Ovary (tissue), 3 donors: ENCODE measurements at regions not wholly inside any gene's neighbourhood (a gene's known extent, or its start where the extent isn't known, plus 50 kb on each side); places are given as distances from the start of the nearest gene placed in this dataset.

Experiments
- CTCF ChIP-seq, 3 donors: fragments of 450-650 bp in 2 of 3; fragments of 200-600 bp in 1 of 3; IDR thresholded peaks; one replicate each; pipeline versions ENCODE4 v1.5.1 to v1.8.0; 2016 to 2022; ENCODE audit warnings: antibody characterized with exemption in 3 of 3, mild to moderate bottlenecking in 1 of 3
- EP300 ChIP-seq: sonication (generic); formaldehyde crosslinking; IDR thresholded peaks from one replicate; pipeline ENCODE4 v1.6.1; 2017; ENCODE audit warnings: antibody characterized with exemption
- POLR2A ChIP-seq: fragments of 450-650 bp; IDR thresholded peaks from one replicate; pipeline ENCODE4 v1.6.1; 2017; ENCODE audit warnings: antibody characterized with exemption, mild to moderate bottlenecking, moderate library complexity
- donor health status: DM: no; HTN: no; CAD: no.

- TF ChIP-seq CTCF (IDR thresholded peaks at IDR 0.05) (no peak), POLR2A (no peak), EP300 (no peak)
Measured at GRCh38 chr4:165548702-165549101, 169.9 kb downstream of the CPE start.
